ENCODE measurements at regions not wholly inside any gene's neighbourhood (a gene's known extent, or its start where the extent isn't known, plus 50 kb on each side); places are given as distances from the start of the nearest gene placed in this dataset.

DNA sequence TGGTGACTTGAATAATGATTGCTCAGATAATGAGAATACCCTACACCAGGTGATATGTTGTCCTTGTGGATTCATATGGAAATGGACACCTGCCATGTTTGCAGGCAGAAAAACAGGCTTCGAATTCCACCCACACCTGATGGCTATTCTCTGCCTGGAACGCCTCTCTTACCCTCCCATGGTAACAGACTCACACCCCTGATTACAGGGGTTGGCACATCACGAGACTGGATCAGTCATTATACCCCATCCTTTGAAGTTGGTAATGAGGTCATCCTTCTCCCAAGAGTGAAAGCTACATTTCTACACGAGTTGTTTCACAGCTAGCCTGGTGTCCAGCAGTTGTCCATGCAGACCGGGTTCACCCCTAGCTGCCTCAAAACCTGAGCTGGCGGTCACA, 71.4 kb upstream of the MBOAT2 start:
- TF ChIP-seq, protein P1, sequence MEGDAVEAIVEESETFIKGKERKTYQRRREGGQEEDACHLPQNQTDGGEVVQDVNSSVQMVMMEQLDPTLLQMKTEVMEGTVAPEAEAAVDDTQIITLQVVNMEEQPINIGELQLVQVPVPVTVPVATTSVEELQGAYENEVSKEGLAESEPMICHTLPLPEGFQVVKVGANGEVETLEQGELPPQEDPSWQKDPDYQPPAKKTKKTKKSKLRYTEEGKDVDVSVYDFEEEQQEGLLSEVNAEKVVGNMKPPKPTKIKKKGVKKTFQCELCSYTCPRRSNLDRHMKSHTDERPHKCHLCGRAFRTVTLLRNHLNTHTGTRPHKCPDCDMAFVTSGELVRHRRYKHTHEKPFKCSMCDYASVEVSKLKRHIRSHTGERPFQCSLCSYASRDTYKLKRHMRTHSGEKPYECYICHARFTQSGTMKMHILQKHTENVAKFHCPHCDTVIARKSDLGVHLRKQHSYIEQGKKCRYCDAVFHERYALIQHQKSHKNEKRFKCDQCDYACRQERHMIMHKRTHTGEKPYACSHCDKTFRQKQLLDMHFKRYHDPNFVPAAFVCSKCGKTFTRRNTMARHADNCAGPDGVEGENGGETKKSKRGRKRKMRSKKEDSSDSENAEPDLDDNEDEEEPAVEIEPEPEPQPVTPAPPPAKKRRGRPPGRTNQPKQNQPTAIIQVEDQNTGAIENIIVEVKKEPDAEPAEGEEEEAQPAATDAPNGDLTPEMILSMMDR (IDR thresholded peaks at IDR 0.05; ENCODE audit: insufficient read depth, low read length, poor library complexity, severe bottlenecking): no peak
- TF ChIP-seq EZH2phosphoT487 (conservative IDR thresholded peaks at IDR 0.05; ENCODE audit: low read length): no peak
